ENCODE measurements at regions not wholly inside any gene's neighbourhood (a gene's known extent, or its start where the extent isn't known, plus 50 kb on each side); places are given as distances from the start of the nearest gene placed in this dataset.

DNA sequence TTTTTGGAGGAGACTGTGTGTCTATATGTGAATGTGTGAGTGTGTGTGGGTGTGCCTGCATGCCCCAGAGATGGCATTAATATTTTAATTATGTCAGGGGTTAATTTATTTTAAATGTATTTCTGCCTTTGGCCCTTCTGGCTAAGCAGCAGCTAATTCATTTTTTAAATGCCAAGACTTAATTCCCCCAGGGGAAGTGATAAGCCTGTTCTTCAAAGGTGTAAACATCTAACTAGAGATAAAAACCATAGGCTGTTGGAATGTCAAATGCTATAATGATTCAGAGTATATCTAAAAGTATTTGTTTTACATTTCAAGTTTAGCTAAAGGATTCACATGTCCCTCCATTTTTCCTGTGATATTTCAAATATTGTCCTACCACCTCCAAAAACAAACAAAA, 184.7 kb downstream of the SPP2 start:
- dilution Hi-C loops (cut with MboI; ENCODE audit: extremely low pct_ligation_motif_present, low sequenced_read_pairs): no loop called here
- H3K79me2 ChIP-seq (ENCODE audit: control insufficient read depth, insufficient read depth, low read length): no peaks in the 10 kb centered on the region
- H3K4me3 ChIP-seq (ENCODE audit: control insufficient read depth in 2 of 3, extremely low read depth in 1 of 3, insufficient read depth in 2 of 3, low read depth in 1 of 3, low read length in 3 of 3): no peak overlapping the region
- H3K36me3 ChIP-seq (ENCODE audit: control insufficient read depth in 2 of 2, extremely low read depth in 1 of 2, insufficient read depth in 2 of 2, low read length in 2 of 2): no peaks in the 10 kb centered on the region
- FAIRE-seq (no peak), DNase-seq (ENCODE audit: low read depth, low spot score) (no peak)
- no peak overlapping the region for H3K4me2 ChIP-seq (ENCODE audit: control insufficient read depth, extremely low read depth, insufficient read depth, low read depth, low read length)
- peak overlapping the region; percentile 36 for H2AFZ ChIP-seq (ENCODE audit: control insufficient read depth, low read length)
- peaks cover 5% of the 10 kb centered on the region for H3K9me3 ChIP-seq (ENCODE audit: control insufficient read depth, low read depth, low read length)
- H3K9me1 ChIP-seq (ENCODE audit: control insufficient read depth, extremely low read depth, insufficient read depth, low read length): no peaks in the 10 kb centered on the region
- no peaks in the 10 kb centered on the region for H4K20me1 ChIP-seq (ENCODE audit: control insufficient read depth, extremely low read depth, insufficient read depth, low read length)
- H3K4me1 ChIP-seq (ENCODE audit: control insufficient read depth, extremely low read depth, insufficient read depth, low read length): no peaks in the 10 kb centered on the region
- H3K9ac ChIP-seq (ENCODE audit: control insufficient read depth, extremely low read depth, insufficient read depth, low read length): no peak overlapping the region
- no peak for TF ChIP-seq EZH2 (IDR thresholded peaks at IDR 0.05; ENCODE audit: low read length)
- TF ChIP-seq, protein P1, sequence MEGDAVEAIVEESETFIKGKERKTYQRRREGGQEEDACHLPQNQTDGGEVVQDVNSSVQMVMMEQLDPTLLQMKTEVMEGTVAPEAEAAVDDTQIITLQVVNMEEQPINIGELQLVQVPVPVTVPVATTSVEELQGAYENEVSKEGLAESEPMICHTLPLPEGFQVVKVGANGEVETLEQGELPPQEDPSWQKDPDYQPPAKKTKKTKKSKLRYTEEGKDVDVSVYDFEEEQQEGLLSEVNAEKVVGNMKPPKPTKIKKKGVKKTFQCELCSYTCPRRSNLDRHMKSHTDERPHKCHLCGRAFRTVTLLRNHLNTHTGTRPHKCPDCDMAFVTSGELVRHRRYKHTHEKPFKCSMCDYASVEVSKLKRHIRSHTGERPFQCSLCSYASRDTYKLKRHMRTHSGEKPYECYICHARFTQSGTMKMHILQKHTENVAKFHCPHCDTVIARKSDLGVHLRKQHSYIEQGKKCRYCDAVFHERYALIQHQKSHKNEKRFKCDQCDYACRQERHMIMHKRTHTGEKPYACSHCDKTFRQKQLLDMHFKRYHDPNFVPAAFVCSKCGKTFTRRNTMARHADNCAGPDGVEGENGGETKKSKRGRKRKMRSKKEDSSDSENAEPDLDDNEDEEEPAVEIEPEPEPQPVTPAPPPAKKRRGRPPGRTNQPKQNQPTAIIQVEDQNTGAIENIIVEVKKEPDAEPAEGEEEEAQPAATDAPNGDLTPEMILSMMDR (optimal IDR thresholded peaks at IDR 0.05 in 1 of 3, IDR thresholded peaks at IDR 0.05 in 1 of 3, conservative IDR thresholded peaks at IDR 0.05 in 1 of 3; ENCODE audit: extremely low read depth in 1 of 3, insufficient read depth in 2 of 3, low read length in 3 of 3): no peak
- no peaks in the 10 kb centered on the region for H3K27me3 ChIP-seq (ENCODE audit: control insufficient read depth, extremely low read depth, insufficient read depth, low read length)
- H3K27ac ChIP-seq (ENCODE audit: control insufficient read depth, insufficient read depth, low read length): no peak overlapping the region

DNA sequence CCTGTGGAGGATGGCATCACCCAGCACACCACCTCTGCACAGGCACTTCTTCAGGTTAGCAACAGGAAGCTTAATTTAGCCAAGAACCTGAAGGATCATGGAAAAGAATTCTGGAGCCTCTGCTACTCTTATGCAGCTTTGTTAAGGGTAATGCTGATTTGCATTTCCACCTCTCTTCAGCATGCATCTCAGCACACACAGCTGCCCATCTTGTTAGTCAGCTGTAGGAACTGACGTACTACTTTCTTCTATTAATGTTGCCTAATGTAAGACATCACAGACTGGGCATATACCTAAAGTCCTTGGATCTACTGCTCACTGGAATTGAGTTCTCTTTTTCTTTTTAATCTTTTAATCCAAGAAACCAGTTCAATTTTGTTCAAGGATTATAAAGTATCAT, 181.0 kb downstream of the SPP2 start:
- Histone ChIP-seq H3K9ac (ENCODE audit: control insufficient read depth, extremely low read depth, insufficient read depth, low read length) (no peak overlapping the region), H4K20me1 (ENCODE audit: control insufficient read depth, extremely low read depth, insufficient read depth, low read length) (no peaks in the 10 kb centered on the region), H3K27me3 (ENCODE audit: control insufficient read depth, extremely low read depth, insufficient read depth, low read length) (no peaks in the 10 kb centered on the region), H3K9me3 (ENCODE audit: control insufficient read depth, low read depth, low read length) (no peaks in the 10 kb centered on the region), H3K27ac (ENCODE audit: control insufficient read depth, insufficient read depth, low read length) (no peak overlapping the region), H3K4me1 (ENCODE audit: control insufficient read depth, extremely low read depth, insufficient read depth, low read length) (no peaks in the 10 kb centered on the region), H3K9me1 (ENCODE audit: control insufficient read depth, extremely low read depth, insufficient read depth, low read length) (no peaks in the 10 kb centered on the region), H3K4me2 (ENCODE audit: control insufficient read depth, extremely low read depth, insufficient read depth, low read depth, low read length) (no peak overlapping the region), H2AFZ (ENCODE audit: control insufficient read depth, low read length) (no peak overlapping the region), H3K36me3 (ENCODE audit: control insufficient read depth in 2 of 2, extremely low read depth in 1 of 2, insufficient read depth in 2 of 2, low read length in 2 of 2) (no peaks in the 10 kb centered on the region), H3K79me2 (ENCODE audit: control insufficient read depth, insufficient read depth, low read length) (no peaks in the 10 kb centered on the region), H3K4me3 (ENCODE audit: control insufficient read depth in 2 of 3, extremely low read depth in 1 of 3, insufficient read depth in 2 of 3, low read depth in 1 of 3, low read length in 3 of 3) (no peak overlapping the region)
- no peak for TF ChIP-seq EZH2 (IDR thresholded peaks at IDR 0.05; ENCODE audit: low read length)
- TF ChIP-seq, protein P1 (optimal IDR thresholded peaks at IDR 0.05 in 1 of 3, IDR thresholded peaks at IDR 0.05 in 1 of 3, conservative IDR thresholded peaks at IDR 0.05 in 1 of 3; ENCODE audit: extremely low read depth in 1 of 3, insufficient read depth in 2 of 3, low read length in 3 of 3): no peak
- FAIRE-seq (no peak), DNase-seq (ENCODE audit: low read depth, low spot score) (no peak)
- dilution Hi-C loops (cut with MboI; ENCODE audit: extremely low pct_ligation_motif_present, low sequenced_read_pairs): no loop called here

Data from keratinocyte (primary cell).